ENCODE measurements at regions not wholly inside any gene's neighbourhood (a gene's known extent, or its start where the extent isn't known, plus 50 kb on each side); places are given as distances from the start of the nearest gene placed in this dataset.
"Not testable (repeated sequence)": the region's sequence is repeated elsewhere in the genome, so short reads cannot be mapped to it uniquely, and the experiment has no call there.

DNA sequence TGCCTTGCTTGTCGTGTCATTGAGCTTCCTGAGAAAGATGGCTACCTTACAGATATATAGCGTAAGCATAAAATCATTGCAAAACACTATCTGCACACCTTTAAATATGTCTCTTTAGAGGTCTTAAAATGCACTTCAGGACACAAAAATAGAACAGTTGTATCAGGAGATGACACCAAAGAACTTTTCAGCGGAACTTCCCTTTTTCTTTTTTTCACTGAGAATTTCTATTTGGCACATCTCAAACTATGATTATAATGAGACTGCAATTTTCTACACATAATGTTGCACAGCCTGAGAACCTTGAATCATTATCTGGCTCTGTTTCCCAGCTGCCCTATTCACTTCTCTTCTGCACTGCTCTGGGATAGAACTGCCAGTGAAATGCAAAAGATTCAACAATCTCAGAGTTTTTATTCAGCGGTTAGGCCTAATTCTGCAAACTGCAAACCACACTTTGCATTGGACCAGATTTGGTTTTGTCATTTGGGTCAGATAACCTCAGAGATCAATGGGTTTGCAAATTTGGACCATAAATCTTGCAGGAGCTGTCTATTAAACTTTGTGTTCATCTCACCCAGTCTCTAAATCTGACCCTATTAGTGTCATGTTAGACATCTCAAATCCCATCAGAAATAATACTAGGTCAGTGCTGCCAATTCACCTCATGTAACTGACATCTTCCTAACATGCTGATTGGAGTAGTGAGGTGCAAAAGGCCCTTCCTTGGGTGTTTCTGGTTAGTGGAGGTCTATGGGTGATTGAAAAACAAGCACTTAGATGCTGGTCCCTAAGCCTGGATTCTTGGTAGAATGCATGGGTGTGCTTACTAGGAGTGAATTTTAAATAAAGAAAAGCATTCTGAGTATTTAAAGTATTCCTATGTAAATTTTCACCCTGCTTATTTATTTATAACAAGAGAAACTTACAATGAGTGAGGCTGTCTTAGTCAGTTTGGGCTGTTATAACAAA lies 382.7 kb downstream of the UTRN start:
- ChIA-PET POLR2A (no interaction called here), CTCF (no interaction called here)
- peaks cover 45% of the 10 kb centered on the region for H3K4me1 Mint-ChIP-seq (ENCODE audit: low read depth)
- peaks cover 27% of the 10 kb centered on the region for H3K36me3 Mint-ChIP-seq
- H3K4me3 Mint-ChIP-seq = no peak overlapping the region
- intact Hi-C loops (cut with micrococcal nuclease) = no loop called here
- no peaks in the 10 kb centered on the region for H3K27me3 Mint-ChIP-seq
- H3K27ac Mint-ChIP-seq = no peak overlapping the region
- H3K9me3 Mint-ChIP-seq = peaks cover 33% of the 10 kb centered on the region
- no peak for DNase-seq

GRCh38 chr6:144670259-144670658 lies 385.1 kb downstream of the UTRN start:
- Mint-ChIP-seq H3K4me1 (ENCODE audit: low read depth) (peaks cover 35% of the 10 kb centered on the region), H3K9me3 (peaks cover 55% of the 10 kb centered on the region), H3K36me3 (peaks cover 45% of the 10 kb centered on the region)
- H3K4me3 Mint-ChIP-seq; DNase-seq; H3K27ac Mint-ChIP-seq; POLR2A ChIA-PET; intact Hi-C loops (cut with micrococcal nuclease); H3K27me3 Mint-ChIP-seq; CTCF ChIA-PET: not testable (repeated sequence)

DNA sequence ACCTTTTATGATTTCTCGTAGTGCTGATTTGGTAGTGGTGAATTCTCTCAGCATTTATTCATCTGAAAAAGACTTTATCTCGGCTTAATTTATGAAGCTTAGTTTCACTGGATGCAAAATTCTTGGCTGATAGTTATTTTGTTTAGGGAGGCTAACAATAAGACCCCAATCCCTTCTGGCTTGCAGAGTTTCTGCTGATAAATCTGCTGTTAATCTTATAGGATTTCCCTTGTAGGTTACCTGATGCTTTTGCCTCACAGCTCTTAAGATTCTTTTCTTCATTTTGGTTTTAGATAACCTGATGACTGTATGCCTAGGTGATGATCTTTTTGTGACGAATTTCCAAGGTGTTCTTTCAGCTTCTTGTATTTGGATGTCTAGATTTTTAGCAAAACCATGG lies 388.7 kb downstream of the UTRN start:
- ChIA-PET CTCF (no interaction called here), POLR2A (no interaction called here)
- Mint-ChIP-seq H3K27me3 (no peaks in the 10 kb centered on the region), H3K9me3 (peaks cover 60% of the 10 kb centered on the region), H3K4me1 (ENCODE audit: low read depth) (peaks cover 19% of the 10 kb centered on the region), H3K4me3 (no peak overlapping the region), H3K36me3 (peaks cover 54% of the 10 kb centered on the region), H3K27ac (no peak overlapping the region)
- DNase-seq = no peak
- intact Hi-C loops (cut with micrococcal nuclease) = loop anchor here (2.0 kb wide), 1 partner anchor 15 kb away; no protein-coding TSS in a partner anchor

GRCh38 chr6:144675231-144675861 lies 390.2 kb downstream of the UTRN start:
- Mint-ChIP-seq H3K27ac (no peak overlapping the region), H3K9me3 (peaks cover 51% of the 10 kb centered on the region), H3K36me3 (peaks cover 46% of the 10 kb centered on the region), H3K4me1 (ENCODE audit: low read depth) (peaks cover 19% of the 10 kb centered on the region), H3K27me3 (no peaks in the 10 kb centered on the region), H3K4me3 (no peak overlapping the region)
- peak; percentile 66 for DNase-seq
- intact Hi-C loops (cut with micrococcal nuclease) = loop anchor here (2.0 kb wide), 1 partner anchor 17 kb away; no protein-coding TSS in a partner anchor
- POLR2A ChIA-PET = no interaction called here
- CTCF ChIA-PET = interaction anchor here (0.7 kb wide), 1 partner anchor 90 kb away, joined by 3 read pairs; no protein-coding TSS in a partner anchor

- CTCF ChIA-PET = interaction anchor here (0.7 kb wide), 1 partner anchor 91 kb away, joined by 3 read pairs; no protein-coding TSS in a partner anchor
- H3K27me3 Mint-ChIP-seq; H3K27ac Mint-ChIP-seq; POLR2A ChIA-PET; intact Hi-C loops (cut with micrococcal nuclease); H3K4me3 Mint-ChIP-seq; DNase-seq: not testable (repeated sequence)
- Mint-ChIP-seq H3K4me1 (ENCODE audit: low read depth) (peaks cover 19% of the 10 kb centered on the region), H3K9me3 (peaks cover 42% of the 10 kb centered on the region), H3K36me3 (peaks cover 46% of the 10 kb centered on the region)
Measured at GRCh38 chr6:144676310-144676709, 391.2 kb downstream of the UTRN start.

GRCh38 chr6:144677263-144677662 lies 392.1 kb downstream of the UTRN start:
- Mint-ChIP-seq H3K36me3 (peaks cover 43% of the 10 kb centered on the region), H3K9me3 (peaks cover 32% of the 10 kb centered on the region), H3K4me1 (ENCODE audit: low read depth) (peaks cover 15% of the 10 kb centered on the region)
- H3K27ac Mint-ChIP-seq; H3K27me3 Mint-ChIP-seq; intact Hi-C loops (cut with micrococcal nuclease); H3K4me3 Mint-ChIP-seq; DNase-seq; POLR2A ChIA-PET: not testable (repeated sequence)
- CTCF ChIA-PET = interaction anchor here (1.2 kb wide), 1 partner anchor 70 kb away, joined by 3 read pairs; no protein-coding TSS in a partner anchor

DNA sequence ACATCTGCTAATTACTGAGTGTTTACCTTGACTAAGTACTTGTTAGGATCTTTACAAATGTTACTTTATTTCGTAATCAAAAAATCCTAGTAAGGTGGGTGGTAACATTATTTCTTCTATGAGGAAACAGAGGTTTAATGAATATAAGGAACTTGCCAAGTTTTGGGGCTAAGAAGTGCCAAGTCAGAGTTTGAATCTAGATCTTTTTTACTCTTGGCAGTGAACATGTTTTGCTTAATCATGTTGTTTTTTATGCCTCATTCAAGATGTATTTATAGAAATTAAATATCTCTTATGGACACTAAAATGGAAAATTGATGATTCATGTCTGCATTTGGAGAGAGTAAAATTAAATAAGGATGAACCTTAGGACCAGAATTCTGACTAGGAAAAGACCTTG lies 393.7 kb downstream of the UTRN start:
- intact Hi-C loops (cut with micrococcal nuclease) = no loop called here
- peaks cover 39% of the 10 kb centered on the region for H3K36me3 Mint-ChIP-seq

DNA sequence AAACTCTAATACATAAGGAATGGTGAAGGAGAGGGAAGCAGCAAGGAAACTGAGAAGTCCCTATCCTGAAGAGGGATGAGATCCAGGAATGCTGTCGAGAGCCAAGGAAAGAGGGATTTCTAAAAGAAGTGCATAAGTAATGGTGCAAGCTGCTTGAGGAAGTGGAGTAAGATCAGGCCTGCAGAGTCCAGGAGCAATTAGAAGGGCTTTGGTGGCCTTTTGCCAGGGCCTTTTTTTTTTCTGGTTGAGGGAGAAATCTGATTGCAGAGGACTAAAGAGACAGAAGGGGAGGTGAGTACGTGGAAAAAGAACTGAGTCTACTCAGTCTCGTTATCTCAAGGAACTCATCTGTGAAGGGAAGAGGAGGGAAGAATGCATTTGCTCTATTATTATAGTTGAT lies 396.2 kb downstream of the UTRN start:
- H3K9me3 Mint-ChIP-seq = peaks cover 19% of the 10 kb centered on the region
- DNase-seq = no peak
- ChIA-PET POLR2A (interaction anchor here (1.1 kb wide), 1 partner anchor 98 kb away, joined by 3 read pairs; no protein-coding TSS in a partner anchor), CTCF (no interaction called here)
- intact Hi-C loops (cut with micrococcal nuclease) = no loop called here
- H3K27me3 Mint-ChIP-seq = no peaks in the 10 kb centered on the region
- peaks cover 41% of the 10 kb centered on the region for H3K36me3 Mint-ChIP-seq
- H3K27ac Mint-ChIP-seq = no peak overlapping the region
- H3K4me1 Mint-ChIP-seq (ENCODE audit: low read depth) = no peaks in the 10 kb centered on the region
- H3K4me3 Mint-ChIP-seq = no peak overlapping the region

More for the DNA sequence above, 393.7 kb downstream of the UTRN start:
- Mint-ChIP-seq H3K4me1 (ENCODE audit: low read depth) (peaks cover 10% of the 10 kb centered on the region), H3K4me3 (no peak overlapping the region), H3K27me3 (no peaks in the 10 kb centered on the region), H3K9me3 (peaks cover 18% of the 10 kb centered on the region), H3K27ac (no peak overlapping the region)
- no peak for DNase-seq
- POLR2A ChIA-PET = no interaction called here
- CTCF ChIA-PET = no interaction called here

- H3K36me3 Mint-ChIP-seq = peaks cover 52% of the 10 kb centered on the region
Measured at GRCh38 chr6:144683216-144684070, 398.3 kb downstream of the UTRN start.

DNA sequence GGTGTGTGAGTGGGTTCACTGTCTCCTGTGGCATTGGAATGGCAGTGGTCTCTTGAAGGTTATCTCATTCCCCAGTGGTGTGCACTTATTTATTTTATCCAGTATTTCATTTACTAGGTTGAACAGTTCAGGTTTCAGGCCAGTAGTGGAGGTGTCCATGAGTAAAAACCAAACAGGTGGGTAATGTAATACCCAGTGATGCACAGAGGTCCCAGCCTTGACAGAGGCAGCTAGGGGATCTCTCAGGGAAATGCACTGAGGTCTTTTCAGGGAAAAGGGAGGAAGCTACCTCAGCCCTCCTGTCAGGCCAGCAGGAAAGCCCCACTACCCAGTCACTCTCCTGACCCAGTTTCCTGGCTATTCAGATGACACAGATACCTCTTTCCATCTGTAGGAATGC lies 403.6 kb downstream of the UTRN start:
- CTCF ChIA-PET = no interaction called here
- DNase-seq = no peak

More at GRCh38 chr6:144683216-144684070, 398.3 kb downstream of the UTRN start:
- DNase-seq = no peak
- POLR2A ChIA-PET = no interaction called here
- H3K4me1 Mint-ChIP-seq (ENCODE audit: low read depth) = no peaks in the 10 kb centered on the region
- CTCF ChIA-PET = no interaction called here
- no peak overlapping the region for H3K27ac Mint-ChIP-seq
- H3K9me3 Mint-ChIP-seq = peaks cover 33% of the 10 kb centered on the region
- no peak overlapping the region for H3K4me3 Mint-ChIP-seq
- intact Hi-C loops (cut with micrococcal nuclease) = no loop called here
- H3K27me3 Mint-ChIP-seq = no peaks in the 10 kb centered on the region

GRCh38 chr6:144689503-144690040 lies 404.4 kb downstream of the UTRN start:
- peaks cover 50% of the 10 kb centered on the region for H3K36me3 Mint-ChIP-seq

More for the DNA sequence above, 403.6 kb downstream of the UTRN start:
- intact Hi-C loops (cut with micrococcal nuclease) = loop anchor here (1.0 kb wide), 1 partner anchor 48 kb away; no protein-coding TSS in a partner anchor
- Mint-ChIP-seq H3K9me3 (peaks cover 46% of the 10 kb centered on the region), H3K4me1 (ENCODE audit: low read depth) (peaks cover 2% of the 10 kb centered on the region), H3K36me3 (peaks cover 52% of the 10 kb centered on the region), H3K4me3 (no peak overlapping the region), H3K27ac (no peak overlapping the region), H3K27me3 (no peaks in the 10 kb centered on the region)
- POLR2A ChIA-PET = no interaction called here

More at GRCh38 chr6:144689503-144690040, 404.4 kb downstream of the UTRN start:
- no peak for DNase-seq
- ChIA-PET CTCF (no interaction called here), POLR2A (no interaction called here)
- Mint-ChIP-seq H3K4me1 (ENCODE audit: low read depth) (peaks cover 10% of the 10 kb centered on the region), H3K27me3 (no peaks in the 10 kb centered on the region), H3K9me3 (peaks cover 46% of the 10 kb centered on the region), H3K27ac (no peak overlapping the region), H3K4me3 (no peak overlapping the region)
- intact Hi-C loops (cut with micrococcal nuclease) = no loop called here

Measured in activated CD4-positive, alpha-beta memory T cell treated with anti-CD3 and anti-CD28 coated beads for 36 hours (primary cell).